IPS-18c (cell line): ENCODE measurements at regions not wholly inside any gene's neighbourhood (a gene's known extent, or its start where the extent isn't known, plus 50 kb on each side); places are given as distances from the start of the nearest gene placed in this dataset.

Experiments
- H3K4me3 ChIP-seq: 2 replicates; pipeline ENCODE4 v1.7.0; 2013; ENCODE audit warnings: low read depth, mild to moderate bottlenecking, low read length, moderate library complexity; ENCODE audit not compliant: insufficient read depth
- H3K9me3 ChIP-seq: one replicate; pipeline ENCODE4 v1.6.1; 2013; ENCODE audit warnings: mild to moderate bottlenecking, low read length, moderate library complexity; ENCODE audit not compliant: control insufficient read depth, insufficient read depth

- Histone ChIP-seq H3K4me3 (no peak overlapping the region), H3K9me3 (no peaks in the 10 kb centered on the region)
Observed at GRCh38 chr1:222283147-222283768, 264.6 kb downstream of the HHIPL2 start.

GRCh38 chr1:222279591-222279990, 268.3 kb downstream of the HHIPL2 start:
- H3K9me3 ChIP-seq, result no peaks in the 10 kb centered on the region

GRCh38 chr1:222278501-222278900, 269.4 kb downstream of the HHIPL2 start:
- Histone ChIP-seq H3K4me3 (no peak overlapping the region), H3K9me3 (no peaks in the 10 kb centered on the region)

More at GRCh38 chr1:222279591-222279990, 268.3 kb downstream of the HHIPL2 start:
- no peak overlapping the region for H3K4me3 ChIP-seq

- H3K4me3 ChIP-seq, result no peak overlapping the region
- H3K9me3 ChIP-seq, result no peaks in the 10 kb centered on the region
Observed at GRCh38 chr1:222275729-222276465, 272.0 kb downstream of the HHIPL2 start.

- Histone ChIP-seq H3K9me3 (no peaks in the 10 kb centered on the region), H3K4me3 (no peak overlapping the region)
Observed at GRCh38 chr1:222275001-222275728, 272.7 kb downstream of the HHIPL2 start.

GRCh38 chr1:222266223-222267196, 281.4 kb downstream of the HHIPL2 start:
- Histone ChIP-seq H3K9me3 (no peaks in the 10 kb centered on the region), H3K4me3 (no peak overlapping the region)

GRCh38 chr1:222263791-222264190, 284.1 kb downstream of the HHIPL2 start:
- H3K4me3 ChIP-seq, result no peak overlapping the region
- no peaks in the 10 kb centered on the region for H3K9me3 ChIP-seq

GRCh38 chr1:222257027-222257426, 290.9 kb downstream of the HHIPL2 start:
- peaks cover 3% of the 10 kb centered on the region for H3K9me3 ChIP-seq
- no peak overlapping the region for H3K4me3 ChIP-seq

GRCh38 chr1:222256058-222256457, 291.8 kb downstream of the HHIPL2 start:
- Histone ChIP-seq H3K9me3 (peaks cover 3% of the 10 kb centered on the region), H3K4me3 (no peak overlapping the region)

GRCh38 chr1:222252788-222253187, 295.1 kb downstream of the HHIPL2 start:
- H3K9me3 ChIP-seq, result peaks cover 3% of the 10 kb centered on the region
- no peak overlapping the region for H3K4me3 ChIP-seq

GRCh38 chr1:222251847-222252246, 296.1 kb downstream of the HHIPL2 start:
- Histone ChIP-seq H3K9me3 (peaks cover 3% of the 10 kb centered on the region), H3K4me3 (no peak overlapping the region)

GRCh38 chr1:222250376-222250775, 297.5 kb downstream of the HHIPL2 start:
- Histone ChIP-seq H3K9me3 (peaks cover 3% of the 10 kb centered on the region), H3K4me3 (no peak overlapping the region)

- H3K4me3 ChIP-seq, result no peak overlapping the region
- H3K9me3 ChIP-seq, result no peaks in the 10 kb centered on the region
Observed at GRCh38 chr1:222247811-222248310, 300.0 kb downstream of the HHIPL2 start.

GRCh38 chr1:222247081-222247480, 300.8 kb downstream of the HHIPL2 start:
- no peak overlapping the region for H3K4me3 ChIP-seq
- no peaks in the 10 kb centered on the region for H3K9me3 ChIP-seq

GRCh38 chr1:222243902-222244301, 304.0 kb downstream of the HHIPL2 start:
- Histone ChIP-seq H3K9me3 (no peaks in the 10 kb centered on the region), H3K4me3 (no peak overlapping the region)

GRCh38 chr1:222242492-222242891, 305.4 kb downstream of the HHIPL2 start:
- H3K4me3 ChIP-seq, result no peak overlapping the region
- no peaks in the 10 kb centered on the region for H3K9me3 ChIP-seq

- H3K9me3 ChIP-seq, result no peaks in the 10 kb centered on the region
- H3K4me3 ChIP-seq, result no peak overlapping the region
Observed at GRCh38 chr1:222241410-222241809, 306.5 kb downstream of the HHIPL2 start.
